ENCODE measurements at regions not wholly inside any gene's neighbourhood (a gene's known extent, or its start where the extent isn't known, plus 50 kb on each side); places are given as distances from the start of the nearest gene placed in this dataset.

GRCh38 chr12:34286934-34287333, 264.6 kb downstream of the ALG10 start:
- intact Hi-C loops (cut with DNase I), result no loop called here
- Histone ChIP-seq H3K4me3 (no peak overlapping the region), H3K4me1 (no peaks in the 10 kb centered on the region), H3K9me3 (peaks cover 31% of the 10 kb centered on the region), H3K27me3 (ENCODE audit: low read depth) (no peaks in the 10 kb centered on the region), H3K27ac (no peak overlapping the region), H3K36me3 (no peaks in the 10 kb centered on the region)
- DNase-seq, result no peak
- TF ChIP-seq, protein P1, sequence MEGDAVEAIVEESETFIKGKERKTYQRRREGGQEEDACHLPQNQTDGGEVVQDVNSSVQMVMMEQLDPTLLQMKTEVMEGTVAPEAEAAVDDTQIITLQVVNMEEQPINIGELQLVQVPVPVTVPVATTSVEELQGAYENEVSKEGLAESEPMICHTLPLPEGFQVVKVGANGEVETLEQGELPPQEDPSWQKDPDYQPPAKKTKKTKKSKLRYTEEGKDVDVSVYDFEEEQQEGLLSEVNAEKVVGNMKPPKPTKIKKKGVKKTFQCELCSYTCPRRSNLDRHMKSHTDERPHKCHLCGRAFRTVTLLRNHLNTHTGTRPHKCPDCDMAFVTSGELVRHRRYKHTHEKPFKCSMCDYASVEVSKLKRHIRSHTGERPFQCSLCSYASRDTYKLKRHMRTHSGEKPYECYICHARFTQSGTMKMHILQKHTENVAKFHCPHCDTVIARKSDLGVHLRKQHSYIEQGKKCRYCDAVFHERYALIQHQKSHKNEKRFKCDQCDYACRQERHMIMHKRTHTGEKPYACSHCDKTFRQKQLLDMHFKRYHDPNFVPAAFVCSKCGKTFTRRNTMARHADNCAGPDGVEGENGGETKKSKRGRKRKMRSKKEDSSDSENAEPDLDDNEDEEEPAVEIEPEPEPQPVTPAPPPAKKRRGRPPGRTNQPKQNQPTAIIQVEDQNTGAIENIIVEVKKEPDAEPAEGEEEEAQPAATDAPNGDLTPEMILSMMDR (IDR thresholded peaks at IDR 0.05), result no peak
- no peak for ATAC-seq

- DNase-seq (no peak), ATAC-seq (no peak)
- H3K27me3 ChIP-seq (ENCODE audit: low read depth), result no peaks in the 10 kb centered on the region
- no peak overlapping the region for H3K4me3 ChIP-seq
- H3K4me1 ChIP-seq, result no peaks in the 10 kb centered on the region
- no peak overlapping the region for H3K27ac ChIP-seq
- intact Hi-C loops (cut with DNase I), result no loop called here
- H3K9me3 ChIP-seq, result peaks cover 30% of the 10 kb centered on the region
- TF ChIP-seq, protein P1 (IDR thresholded peaks at IDR 0.05), result no peak
- no peaks in the 10 kb centered on the region for H3K36me3 ChIP-seq
Observed at GRCh38 chr12:34287437-34287836, 265.1 kb downstream of the ALG10 start.

GRCh38 chr12:34287986-34288962, 266.0 kb downstream of the ALG10 start:
- DNase-seq, result peak; percentile 27
- intact Hi-C loops (cut with DNase I), result no loop called here
- H3K9me3 ChIP-seq, result peaks cover 33% of the 10 kb centered on the region
- ATAC-seq, result no peak
- no peaks in the 10 kb centered on the region for H3K4me1 ChIP-seq
- no peak overlapping the region for H3K27ac ChIP-seq
- no peaks in the 10 kb centered on the region for H3K27me3 ChIP-seq (ENCODE audit: low read depth)
- TF ChIP-seq, protein P1 (IDR thresholded peaks at IDR 0.05), result no peak
- no peak overlapping the region for H3K4me3 ChIP-seq
- H3K36me3 ChIP-seq, result no peaks in the 10 kb centered on the region

- ATAC-seq (no peak), DNase-seq (no peak)
- Histone ChIP-seq H3K4me1 (no peaks in the 10 kb centered on the region), H3K27me3 (ENCODE audit: low read depth) (no peaks in the 10 kb centered on the region), H3K9me3 (peaks cover 28% of the 10 kb centered on the region), H3K27ac (no peak overlapping the region), H3K4me3 (no peak overlapping the region), H3K36me3 (no peaks in the 10 kb centered on the region)
- TF ChIP-seq, protein P1 (IDR thresholded peaks at IDR 0.05), result no peak
- intact Hi-C loops (cut with DNase I), result no loop called here
Observed at GRCh38 chr12:34288963-34289345, 266.7 kb downstream of the ALG10 start.

DNA sequence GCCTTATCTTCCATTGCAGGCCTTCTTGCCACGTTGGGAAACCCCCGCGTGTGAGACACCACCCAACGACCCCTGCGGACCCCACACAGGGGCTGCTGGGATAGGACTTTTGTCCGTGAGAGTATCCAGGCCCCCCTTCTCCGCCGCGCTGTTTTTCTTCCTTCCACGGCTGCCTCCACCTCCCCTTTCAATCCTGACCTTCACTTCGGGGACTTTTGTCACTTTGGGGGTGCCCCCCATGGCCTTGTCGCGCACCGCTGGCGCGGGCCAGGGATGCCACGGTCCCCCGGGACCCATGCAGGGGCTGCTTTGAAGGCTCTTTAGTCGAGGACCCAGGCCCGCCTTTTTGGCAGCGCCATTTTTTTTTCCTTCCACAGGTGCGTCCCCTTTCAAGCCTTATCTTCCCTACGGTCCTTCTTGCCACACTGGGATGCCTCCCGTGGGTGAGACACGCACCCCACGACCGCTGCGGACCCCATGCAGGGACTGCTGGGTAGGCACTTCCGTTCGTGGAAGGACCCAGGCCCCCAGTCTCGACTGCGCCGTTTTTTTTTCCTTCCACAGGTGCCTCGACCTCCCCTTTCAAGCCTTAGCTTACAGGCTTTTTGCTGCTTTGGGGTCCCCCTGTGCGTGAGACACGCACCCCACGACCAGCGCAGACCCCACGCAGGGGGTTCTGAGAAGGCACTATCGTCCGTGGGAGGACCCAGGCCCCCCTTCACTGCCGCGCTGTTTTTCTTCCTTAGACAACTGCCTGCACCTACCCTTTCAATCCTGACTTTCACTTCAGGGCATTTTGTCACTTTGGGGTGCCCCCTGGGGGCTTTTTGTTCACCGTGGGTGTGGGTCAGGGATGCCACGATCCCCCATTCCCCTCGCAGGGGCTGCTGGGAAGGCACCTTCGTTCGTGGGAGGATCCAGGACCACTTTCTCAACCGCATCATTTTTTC, 267.4 kb downstream of the ALG10 start:
- DNase-seq, result peak; percentile 18

More for the DNA sequence above, 267.4 kb downstream of the ALG10 start:
- intact Hi-C loops (cut with DNase I), result no loop called here
- Histone ChIP-seq H3K4me3 (no peak overlapping the region), H3K9me3 (peaks cover 20% of the 10 kb centered on the region), H3K4me1 (no peaks in the 10 kb centered on the region), H3K36me3 (no peaks in the 10 kb centered on the region), H3K27ac (no peak overlapping the region), H3K27me3 (ENCODE audit: low read depth) (no peaks in the 10 kb centered on the region)
- TF ChIP-seq, protein P1 (IDR thresholded peaks at IDR 0.05), result no peak
- no peak for ATAC-seq
